ENCODE measurements at regions not wholly inside any gene's neighbourhood (a gene's known extent, or its start where the extent isn't known, plus 50 kb on each side); places are given as distances from the start of the nearest gene placed in this dataset.

GRCh38 chr5:45862763-45863162 lies 166.6 kb upstream of the HCN1 start:
- TF ChIP-seq CTCF (IDR thresholded peaks at IDR 0.05) (no peak), POLR2A (IDR thresholded peaks at IDR 0.05) (no peak)
